HG03469 (cell line): ENCODE measurements at regions not wholly inside any gene's neighbourhood (a gene's known extent, or its start where the extent isn't known, plus 50 kb on each side); places are given as distances from the start of the nearest gene placed in this dataset.

Source experiments
- ATAC-seq: cut with Tn5 transposase; IDR thresholded peaks from one replicate; pipeline ENCODE4 v1.9.1; 2021; ENCODE audit warnings: mild to moderate bottlenecking, moderate library complexity, moderate number of reproducible peaks; ENCODE audit not compliant: unreplicated experiment

DNA sequence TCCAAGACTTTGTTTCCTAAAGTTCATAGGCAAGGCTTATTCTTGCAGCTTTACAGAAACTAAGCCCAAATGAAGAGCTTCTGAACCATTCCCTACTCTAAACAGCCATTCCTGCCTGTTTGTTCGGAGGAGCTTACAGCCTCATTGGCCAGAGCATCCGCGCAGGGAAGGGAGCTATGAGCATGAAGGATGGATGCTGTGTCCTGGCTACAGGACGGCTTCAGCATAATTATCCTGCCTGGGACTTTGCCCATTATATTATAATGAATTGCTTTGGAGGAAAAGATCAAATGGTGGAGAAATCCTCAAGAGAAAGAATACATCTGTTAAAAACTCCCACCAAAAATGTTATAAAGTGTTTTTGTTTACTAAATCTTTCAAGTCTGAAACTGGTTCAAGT lies 378.2 kb upstream of the BTBD3 start:
- ATAC-seq, result no peak

DNA sequence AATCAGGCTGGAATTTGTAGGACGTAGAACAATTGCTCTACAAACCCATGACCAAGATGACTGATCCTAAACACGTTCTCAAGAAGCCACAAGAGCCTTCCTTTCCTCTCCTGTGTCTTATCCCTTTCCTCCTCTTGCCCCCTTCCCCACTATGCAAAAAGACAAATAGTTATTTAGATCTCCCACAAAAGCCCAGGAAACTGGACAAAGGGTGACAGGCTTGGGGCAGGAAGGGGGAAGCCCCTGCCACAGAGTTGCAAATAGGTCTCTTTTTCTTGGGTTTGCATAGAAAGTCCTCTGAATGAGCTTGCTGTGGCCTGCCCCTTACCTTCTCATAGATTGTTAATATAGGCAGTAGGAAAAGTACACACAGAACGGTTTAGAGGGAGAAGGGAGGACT lies 377.1 kb upstream of the BTBD3 start:
- no peak for ATAC-seq

DNA sequence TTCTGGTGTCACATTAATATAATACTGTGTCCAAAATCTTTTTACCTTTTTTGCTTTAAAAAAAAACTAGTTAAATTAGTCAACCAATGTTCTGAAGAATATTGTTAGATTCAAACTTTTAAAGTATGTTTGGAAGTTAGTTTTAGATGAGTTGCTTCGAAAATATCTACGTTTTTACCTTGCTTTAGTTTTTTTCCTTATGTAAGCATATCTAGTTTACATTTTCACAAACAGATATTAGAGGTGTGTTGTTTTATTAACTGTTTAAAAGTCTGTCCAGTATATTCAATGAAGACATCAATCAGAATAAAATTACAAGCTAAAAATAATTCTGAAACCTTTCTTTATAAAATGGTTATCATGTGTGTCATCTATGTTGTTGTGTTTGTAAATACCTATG lies 375.0 kb upstream of the BTBD3 start:
- no peak for ATAC-seq

DNA sequence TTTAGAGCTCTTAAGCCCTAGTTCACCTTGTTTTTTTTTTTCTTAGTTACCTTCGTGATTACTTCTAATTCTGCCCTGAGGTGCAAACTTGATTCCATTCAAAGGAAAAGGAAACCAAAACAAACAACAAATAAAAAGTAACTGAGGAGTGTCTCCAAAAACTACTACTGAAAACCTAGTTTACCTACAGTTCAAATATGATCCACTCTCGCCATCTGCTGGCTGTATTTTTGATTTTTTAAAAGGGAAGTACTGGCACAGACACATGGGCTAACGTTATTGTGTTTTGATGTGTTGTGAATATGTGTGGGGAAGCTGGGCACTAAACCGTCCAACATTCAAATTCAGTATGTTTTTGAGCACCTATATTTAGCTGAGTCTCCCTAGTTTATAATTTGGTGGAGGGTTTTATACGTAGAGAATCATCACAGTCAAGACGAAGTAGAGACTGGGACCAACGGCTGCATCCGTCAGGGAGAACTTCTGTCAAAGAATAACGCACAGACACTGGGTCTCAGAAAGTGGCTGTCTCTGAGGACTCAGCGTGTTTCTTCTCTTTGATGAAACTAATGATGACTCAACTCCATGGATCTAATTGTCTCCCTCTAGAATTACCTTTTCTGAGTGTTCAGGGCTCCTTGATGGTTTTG lies 373.5 kb upstream of the BTBD3 start:
- ATAC-seq, result no peak

DNA sequence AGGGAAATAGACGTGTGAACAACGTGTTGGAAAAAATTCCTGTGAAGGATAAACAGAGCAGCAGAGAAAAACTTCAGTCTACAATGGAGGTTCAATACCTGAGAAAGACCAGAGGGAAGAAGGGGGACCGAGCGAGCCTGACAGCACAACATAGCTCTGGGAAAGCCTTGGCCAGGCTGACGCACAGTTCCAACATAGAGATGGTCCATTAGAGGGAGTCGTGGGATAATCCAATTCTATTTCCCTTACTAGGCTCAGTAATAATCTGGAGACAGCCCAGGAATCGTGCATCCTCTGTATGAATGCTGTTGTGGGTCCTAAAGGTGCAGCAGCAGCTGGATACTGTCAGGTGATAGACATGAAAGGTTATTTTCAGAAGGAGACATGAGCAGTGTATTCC lies 370.8 kb upstream of the BTBD3 start:
- no peak for ATAC-seq

DNA sequence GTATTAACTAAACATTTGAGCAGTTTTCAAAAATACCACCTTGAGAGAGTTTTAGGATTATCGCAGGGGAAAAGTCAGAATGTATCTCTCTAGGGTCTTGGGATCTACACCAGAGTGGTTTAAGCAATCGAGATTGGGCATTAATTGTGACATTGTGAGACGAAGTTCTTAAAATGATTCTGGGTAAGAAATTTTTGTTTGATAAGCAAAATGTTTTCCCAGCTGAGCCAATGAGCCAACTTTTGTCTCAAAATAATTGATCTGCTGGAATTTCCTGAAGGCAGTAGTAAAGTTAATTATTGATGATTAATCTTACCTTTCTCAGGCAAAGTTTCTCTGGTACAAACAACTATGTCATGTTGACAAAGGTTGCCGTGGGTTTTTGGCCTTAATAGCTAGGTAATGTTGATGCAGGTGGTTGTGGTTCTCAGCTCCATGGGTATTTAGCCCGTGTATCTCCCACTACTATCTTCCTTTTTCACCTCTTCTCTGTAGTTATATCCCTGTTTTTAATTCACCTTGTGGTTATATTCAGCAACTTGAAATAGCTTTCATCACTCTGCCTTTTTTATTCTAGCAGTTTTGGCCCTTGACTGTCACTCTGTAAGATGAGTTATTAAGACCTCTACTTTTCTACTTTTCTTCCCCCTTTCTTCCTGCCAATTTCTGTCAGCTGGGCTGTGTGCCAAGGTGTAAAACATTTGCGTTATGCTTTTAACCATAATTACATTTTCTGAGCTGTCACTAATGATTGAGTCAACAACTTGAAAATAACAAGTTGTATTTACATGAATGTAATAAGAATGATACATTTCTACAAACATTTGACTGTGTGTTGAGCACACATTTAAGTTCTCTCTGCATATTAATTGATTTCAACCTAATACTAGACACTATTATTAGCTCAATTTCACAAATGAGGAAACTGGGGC lies 368.3 kb upstream of the BTBD3 start:
- ATAC-seq, result no peak

DNA sequence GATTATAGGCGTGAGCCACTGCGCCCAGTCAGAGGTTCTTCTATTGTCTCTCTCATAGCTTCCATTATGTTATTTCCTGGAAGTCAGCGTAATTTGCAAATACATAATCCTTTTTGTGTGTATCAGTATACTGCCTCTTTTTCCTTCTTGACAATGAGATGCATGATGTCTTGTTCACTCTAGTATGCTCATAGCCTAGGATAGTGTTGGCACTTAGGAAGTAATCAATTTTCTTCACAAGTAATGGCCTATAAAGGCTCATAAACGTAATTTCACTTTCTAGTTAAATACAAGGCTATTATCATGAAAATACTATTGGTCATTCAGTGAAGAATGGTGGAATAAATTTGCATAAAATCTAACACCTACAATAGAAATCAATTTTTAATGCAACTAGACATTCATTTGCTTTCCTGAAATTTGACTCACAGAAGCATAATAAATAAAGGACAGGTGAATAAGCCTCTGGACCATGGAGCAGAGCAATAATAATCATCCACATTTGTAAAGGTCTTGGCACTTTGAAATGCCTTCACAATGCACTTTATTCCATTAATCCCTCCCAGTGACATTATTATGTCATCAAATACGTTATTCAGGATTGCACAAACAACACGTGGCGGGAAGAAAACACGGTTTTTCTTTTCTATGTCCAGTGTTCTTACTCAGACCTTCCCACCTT lies 366.9 kb upstream of the BTBD3 start:
- ATAC-seq, result no peak

DNA sequence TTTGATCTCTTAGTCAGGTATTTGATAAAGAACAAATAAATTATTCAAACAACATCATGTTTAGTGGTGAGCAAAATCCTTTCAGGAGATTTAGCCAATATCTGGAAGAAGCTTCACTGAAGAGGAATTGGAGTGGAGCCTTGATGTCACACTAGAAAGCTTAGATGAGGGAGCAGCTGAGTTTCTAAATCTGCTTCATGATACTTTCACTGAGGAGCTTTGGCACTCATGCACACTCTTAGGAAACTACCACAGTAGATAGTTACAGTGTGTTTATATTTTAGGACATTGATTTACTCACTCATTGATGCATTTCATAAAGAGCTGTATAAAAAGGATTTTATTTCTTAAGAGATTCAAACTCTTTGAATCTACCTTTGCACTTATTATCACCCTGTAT lies 366.2 kb upstream of the BTBD3 start:
- no peak for ATAC-seq

DNA sequence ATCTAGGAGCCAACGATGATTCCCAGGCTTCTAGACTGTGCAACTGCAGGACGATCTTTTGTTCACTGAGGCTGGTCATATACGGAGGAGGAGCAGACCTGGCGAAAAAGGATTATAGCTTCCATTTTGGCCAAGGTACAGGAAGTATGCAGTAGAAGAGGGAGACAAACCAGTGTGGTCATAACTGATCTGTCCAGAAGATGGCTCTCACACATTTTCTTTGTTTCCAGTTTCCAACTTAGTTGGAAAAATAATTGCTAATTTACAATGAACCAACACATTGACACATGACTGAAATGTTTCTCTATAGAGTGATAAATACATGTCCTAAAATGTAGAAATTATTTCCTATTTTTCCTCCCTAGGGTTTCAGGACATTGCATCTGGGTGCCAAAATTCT lies 364.1 kb upstream of the BTBD3 start:
- ATAC-seq, result no peak

DNA sequence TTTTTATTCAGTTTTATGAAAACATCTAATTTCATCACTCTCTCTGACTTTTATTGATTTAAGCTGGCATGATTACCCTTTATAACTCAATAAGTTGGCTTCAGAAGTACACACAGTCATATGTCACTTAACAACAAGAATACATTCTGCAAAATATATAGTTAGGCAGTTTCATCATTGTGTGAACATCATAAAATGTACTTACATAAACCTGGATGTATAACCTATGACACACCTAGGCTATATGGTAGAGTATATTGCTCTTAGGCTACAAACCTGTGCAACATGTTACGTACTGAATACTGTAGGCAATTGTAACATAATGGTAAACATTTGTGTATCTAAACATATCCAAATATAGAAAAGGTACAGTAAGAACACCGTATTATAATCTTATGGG lies 362.2 kb upstream of the BTBD3 start:
- no peak for ATAC-seq

DNA sequence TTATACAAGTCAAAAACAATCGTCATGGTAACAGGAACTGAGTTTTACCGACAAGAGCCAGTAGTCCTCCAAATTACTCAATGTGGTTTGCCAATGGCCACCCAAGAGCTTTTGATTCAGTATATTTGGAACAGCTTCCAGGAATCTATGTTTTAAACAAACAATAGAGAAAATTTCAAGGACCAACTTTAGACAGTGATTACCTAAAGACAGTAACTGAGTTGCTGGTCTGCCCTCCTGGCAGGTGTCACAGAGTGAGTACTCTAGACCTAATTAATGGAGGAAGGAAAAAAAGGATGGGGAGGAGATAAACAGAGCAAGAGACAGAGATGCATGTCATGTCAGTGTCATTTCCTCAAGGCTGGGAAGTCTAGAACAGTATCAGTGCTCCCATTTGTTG lies 361.3 kb upstream of the BTBD3 start:
- no peak for ATAC-seq

DNA sequence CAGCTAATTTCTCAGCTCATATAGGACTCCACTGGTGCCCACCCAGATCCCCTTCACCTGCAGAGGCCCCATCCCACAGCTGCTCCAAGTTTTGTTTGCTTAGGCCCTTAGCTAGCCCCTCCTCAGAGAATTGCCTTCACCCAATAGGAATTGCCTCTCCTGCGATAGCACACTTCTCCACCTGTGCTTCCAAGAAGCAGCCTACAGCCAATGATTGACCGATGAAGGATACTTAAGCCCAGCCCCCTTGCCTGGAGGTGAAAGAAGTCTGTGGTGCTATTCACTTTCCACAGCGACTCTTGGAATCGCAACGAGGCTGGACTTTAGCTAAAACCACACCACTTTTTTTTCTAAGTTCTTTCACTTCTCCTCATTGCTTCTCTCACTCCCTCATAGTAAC lies 353.2 kb upstream of the BTBD3 start:
- no peak for ATAC-seq

DNA sequence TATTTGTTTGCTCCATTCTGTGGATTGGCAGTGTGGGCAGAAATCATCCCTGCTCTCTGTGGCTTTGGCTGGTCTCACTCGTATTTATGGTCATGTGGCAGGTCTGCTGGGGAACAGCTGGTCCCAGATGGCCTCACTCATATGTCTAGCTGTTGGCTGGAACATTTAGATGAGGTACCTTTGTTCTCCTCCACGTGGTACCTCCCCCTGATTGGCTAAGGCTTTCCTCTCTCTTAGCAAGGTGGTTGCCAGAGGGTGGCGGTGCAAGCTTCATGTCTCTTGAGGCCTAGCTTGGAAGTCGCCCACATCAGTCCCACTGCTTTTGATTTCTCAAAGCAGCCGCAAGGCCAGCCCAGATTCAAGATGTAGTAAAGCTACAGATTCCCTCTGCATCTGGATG lies 348.5 kb upstream of the BTBD3 start:
- no peak for ATAC-seq

DNA sequence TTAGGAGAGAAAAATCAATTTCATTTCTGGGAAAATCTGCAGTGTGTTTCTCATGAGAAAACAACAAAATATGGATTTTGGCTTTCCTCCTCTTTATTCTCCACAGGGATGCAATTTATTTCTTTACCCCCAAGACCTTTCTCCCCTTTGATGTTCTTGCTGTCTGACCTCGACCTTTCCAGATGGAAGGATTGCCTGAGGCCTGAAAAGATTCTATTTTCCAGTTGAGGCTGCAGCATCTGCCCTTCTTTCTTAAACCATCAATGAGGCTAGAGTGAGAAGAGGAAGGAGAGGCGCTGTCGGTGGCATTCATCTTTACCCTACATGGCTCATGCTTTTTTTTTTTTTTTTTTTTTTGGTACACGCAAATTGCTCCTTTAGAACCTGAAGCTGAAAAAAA lies 344.2 kb upstream of the BTBD3 start:
- no peak for ATAC-seq

DNA sequence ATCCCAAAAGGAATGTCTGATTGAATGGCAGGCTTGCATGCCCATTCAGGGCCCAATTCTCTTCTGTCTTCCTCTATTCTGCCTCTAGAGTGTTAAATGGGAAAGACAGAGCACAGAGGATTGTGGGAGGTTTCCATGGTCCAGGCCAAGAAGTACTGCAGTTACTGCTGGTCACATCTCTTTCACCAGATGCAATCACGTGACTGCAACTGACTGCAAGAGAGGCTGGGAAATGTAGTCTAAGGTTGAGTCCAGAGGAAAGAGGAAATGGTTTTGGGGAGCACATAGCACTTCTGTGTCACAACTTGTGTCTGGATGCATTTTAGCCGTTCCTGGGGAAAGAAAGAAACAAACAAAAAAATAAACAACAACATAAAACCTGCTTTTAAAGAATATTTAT lies 336.4 kb upstream of the BTBD3 start:
- no peak for ATAC-seq

DNA sequence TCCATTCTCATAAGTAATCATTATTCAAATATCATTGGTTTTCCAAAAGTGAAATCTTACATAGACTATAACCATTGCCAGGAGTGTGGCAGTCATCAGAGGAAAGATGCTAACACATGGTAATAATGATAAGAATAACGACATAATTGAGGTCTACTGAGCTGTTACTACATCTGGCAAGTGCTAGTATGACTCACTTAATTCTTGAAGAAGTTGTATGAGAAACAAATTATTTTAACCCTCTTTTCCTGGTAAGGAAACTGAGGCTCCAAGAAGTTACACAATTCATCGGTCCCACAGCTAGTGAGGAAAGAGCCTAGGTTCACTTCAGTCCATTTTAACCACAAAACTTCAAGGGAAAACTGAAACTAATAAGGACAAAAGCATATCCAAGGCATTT lies 335.6 kb upstream of the BTBD3 start:
- ATAC-seq, result no peak

DNA sequence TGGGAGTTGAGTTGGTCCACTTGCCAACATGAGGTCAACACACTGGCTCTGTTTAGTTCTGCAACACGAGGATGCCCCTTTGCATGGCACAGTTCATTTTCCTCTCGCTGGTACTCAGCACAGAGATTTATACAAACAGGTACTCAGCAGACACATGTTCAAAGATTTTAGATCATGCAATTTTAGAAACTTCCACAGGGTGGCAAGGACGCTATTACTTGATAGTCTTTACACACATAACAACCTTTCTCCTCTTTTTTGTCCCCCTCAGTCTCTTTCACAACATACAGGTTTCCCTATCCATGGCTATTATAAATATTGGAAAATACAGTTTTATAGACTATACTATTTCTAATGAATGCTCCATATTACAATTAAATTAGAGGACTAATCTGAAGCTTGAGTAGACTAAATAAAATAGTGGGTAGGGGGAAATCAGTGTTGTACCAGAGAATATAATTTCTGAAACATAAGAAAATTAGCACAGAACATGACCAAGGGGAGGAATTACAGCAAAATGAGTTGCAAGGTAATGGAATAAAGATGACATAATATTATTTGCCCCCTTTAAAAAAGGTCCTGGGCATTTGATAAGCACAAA lies 331.8 kb upstream of the BTBD3 start:
- ATAC-seq, result no peak

DNA sequence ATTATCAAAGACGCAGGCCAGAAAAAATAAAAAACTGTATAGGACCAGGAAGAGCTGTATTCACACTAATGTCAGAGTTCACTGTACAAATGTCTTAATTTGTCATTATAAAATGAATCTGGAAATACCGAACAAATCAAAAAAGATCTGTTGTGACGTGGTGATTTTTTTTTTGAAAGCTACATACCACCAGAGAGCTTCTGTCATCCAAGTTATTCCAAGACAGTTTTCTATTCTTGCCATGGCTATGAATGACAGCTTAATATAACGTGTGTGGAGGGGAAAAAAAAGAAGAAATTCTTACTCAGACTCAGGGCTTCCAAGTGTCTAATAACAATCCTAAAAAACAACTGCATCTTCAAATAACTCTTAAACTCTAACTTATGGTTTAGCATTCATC lies 328.8 kb upstream of the BTBD3 start:
- ATAC-seq, result no peak

DNA sequence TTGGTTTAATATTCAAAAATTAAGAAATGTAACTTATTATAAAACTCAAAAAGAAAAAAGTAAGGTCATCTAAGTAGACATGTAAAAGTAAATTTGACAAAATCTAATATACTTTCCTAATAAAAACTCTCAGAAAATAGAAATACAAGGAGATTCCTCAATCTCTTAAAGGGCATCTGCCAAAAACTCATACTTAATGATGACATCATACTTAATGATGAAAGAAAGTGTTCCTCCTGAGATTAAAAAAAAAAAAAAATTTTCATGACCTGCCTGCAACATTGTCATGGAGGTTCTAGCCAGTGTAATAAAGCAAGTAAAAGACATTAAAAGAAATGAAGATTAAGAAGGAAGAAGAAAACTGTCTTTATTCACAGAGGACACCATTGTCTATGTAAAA lies 325.7 kb upstream of the BTBD3 start:
- no peak for ATAC-seq

DNA sequence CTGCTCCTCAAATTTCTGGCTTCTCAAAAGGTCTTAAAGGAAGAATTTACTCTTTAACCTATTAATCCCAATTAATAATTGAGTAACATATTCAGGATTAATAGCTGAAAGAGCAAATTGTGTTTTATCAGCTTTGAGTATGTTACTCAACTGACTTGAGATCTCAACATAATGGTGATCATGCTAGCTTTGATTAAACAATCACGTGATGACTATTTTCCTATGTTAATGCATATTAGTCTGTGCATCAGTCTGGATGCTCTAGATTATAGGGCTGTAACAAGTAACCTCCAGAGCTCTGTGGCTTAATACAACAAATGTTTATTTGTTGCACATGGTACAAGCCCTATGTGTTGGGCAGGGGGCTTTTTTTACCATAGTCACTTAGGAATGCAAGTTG lies 313.4 kb upstream of the BTBD3 start:
- no peak for ATAC-seq

DNA sequence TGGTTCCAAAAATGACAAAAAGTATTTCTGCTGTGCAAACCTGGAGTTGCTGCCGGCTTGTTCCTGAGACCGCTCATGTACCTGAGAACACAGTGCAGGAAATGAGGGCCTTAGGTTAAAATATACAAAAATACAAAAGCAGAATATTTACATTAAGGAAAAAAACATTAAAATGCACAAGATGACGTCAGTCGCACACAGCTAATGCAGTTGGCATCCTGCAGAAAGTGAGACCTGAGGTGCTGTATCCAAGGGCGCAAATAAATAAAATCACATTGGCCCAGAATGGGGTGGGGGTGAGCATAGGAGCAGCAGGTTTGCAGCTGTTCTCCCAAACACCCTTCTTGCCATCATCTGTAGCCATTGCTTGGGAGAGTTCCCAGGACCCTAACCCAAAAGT lies 310.6 kb upstream of the BTBD3 start:
- ATAC-seq, result no peak

DNA sequence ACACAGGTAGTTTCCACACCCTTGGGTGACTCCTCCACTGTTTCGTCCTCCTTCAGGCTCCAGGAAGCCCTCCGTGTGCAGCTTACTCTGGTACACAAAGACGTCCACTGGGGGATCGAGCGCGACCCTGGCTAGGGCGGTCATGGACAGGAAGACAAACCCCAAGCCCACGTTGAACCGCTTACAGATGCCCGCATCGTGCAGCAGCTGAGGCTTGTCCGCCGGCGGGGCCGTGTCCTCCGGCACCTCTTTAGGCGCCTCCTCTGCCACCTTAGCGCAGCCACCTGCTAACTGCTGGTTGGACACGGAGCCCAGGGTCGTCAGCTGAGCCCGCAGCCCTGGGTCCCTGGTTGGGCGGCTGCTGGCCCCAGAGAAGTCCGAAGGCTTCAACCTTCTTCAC lies 309.0 kb upstream of the BTBD3 start:
- no peak for ATAC-seq
